ENCODE measurements at regions not wholly inside any gene's neighbourhood (a gene's known extent, or its start where the extent isn't known, plus 50 kb on each side); places are given as distances from the start of the nearest gene placed in this dataset.
"Not testable (repeated sequence)": the region's sequence is repeated elsewhere in the genome, so short reads cannot be mapped to it uniquely, and the experiment has no call there.

DNA sequence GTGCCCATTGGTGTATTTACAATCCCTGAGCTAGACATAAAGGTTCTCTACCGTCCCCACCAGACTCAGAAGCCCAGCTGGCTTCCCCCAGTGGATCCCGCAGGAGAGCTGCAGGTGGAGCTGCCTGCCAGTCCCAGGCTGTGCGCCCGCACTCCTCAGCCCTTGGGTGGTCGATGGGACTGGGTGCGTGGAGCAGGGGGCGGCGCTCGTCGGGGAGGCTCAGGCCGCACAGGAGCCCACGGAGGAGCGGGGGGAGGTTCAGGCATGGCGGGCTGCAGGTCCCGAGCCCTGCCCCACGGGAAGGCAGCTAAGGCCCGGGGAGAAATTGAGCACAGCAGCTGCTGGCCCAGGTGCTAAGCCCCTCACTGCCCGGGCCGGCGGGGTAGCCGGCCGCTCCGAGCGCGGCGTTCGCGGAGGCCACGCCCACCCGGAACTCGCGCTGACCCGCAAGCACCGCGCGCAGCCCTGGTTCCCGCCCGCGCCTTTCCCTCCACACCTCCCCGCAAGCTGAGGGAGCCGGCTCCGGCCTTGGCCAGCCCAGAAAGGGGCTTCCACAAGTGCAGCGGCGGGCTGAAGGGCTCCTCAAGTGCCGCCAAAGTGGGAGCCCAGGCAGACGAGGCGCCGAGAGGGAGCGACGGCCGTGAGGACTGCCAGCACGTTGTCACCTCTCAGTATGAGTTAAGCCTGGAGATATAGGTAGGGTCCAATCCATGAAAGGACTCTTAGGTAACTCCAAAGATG, 136.7 kb downstream of the HAO1 start:
- not testable (repeated sequence) for TF ChIP-seq POLR2A (IDR thresholded peaks at IDR 0.05)
- TF ChIP-seq, protein P1, sequence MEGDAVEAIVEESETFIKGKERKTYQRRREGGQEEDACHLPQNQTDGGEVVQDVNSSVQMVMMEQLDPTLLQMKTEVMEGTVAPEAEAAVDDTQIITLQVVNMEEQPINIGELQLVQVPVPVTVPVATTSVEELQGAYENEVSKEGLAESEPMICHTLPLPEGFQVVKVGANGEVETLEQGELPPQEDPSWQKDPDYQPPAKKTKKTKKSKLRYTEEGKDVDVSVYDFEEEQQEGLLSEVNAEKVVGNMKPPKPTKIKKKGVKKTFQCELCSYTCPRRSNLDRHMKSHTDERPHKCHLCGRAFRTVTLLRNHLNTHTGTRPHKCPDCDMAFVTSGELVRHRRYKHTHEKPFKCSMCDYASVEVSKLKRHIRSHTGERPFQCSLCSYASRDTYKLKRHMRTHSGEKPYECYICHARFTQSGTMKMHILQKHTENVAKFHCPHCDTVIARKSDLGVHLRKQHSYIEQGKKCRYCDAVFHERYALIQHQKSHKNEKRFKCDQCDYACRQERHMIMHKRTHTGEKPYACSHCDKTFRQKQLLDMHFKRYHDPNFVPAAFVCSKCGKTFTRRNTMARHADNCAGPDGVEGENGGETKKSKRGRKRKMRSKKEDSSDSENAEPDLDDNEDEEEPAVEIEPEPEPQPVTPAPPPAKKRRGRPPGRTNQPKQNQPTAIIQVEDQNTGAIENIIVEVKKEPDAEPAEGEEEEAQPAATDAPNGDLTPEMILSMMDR (IDR thresholded peaks at IDR 0.05): not testable (repeated sequence)

All from uterus (tissue), 2 donors.